ENCODE measurements at regions not wholly inside any gene's neighbourhood (a gene's known extent, or its start where the extent isn't known, plus 50 kb on each side); places are given as distances from the start of the nearest gene placed in this dataset.
"Not testable (repeated sequence)": the region's sequence is repeated elsewhere in the genome, so short reads cannot be mapped to it uniquely, and the experiment has no call there.

DNA sequence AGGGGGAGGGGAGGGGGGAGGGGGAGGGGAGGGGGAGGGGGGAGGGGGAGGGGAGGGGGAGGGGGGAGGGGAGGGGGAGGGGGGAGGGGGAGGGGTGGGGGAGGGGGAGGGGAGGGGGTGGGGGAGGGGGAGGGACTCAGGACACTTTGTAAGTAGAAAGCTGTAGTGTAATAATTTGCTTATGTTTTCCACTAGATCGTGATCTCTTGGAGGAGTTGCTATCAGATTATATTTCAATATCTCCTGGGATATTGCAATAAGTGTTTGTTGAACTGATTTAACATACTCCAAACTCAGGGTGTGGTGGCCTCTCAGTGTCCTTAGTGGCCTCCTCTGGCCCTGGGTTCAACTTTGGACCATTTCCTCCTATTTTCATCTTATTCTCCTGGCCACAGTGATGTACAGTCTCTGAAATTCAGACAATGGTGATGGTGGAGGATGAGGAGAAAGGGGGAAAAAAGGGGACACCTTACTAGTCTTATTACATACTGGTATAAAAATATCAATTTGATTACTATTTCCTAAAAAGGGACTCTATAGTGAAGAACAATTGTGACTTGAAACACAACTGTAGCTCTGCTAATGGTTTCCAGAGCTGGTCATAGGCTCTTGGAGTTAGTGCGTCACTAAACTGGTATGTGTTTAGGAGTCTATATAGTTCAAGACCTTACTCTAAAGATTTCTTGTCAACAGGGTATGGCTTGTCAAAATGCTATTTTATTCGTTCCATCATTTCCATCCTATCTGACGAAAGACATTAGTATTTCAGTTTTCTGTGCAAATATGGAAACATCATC is 89.6 kb downstream of the DDX1 start:
- DNase-seq = no peak

DNA sequence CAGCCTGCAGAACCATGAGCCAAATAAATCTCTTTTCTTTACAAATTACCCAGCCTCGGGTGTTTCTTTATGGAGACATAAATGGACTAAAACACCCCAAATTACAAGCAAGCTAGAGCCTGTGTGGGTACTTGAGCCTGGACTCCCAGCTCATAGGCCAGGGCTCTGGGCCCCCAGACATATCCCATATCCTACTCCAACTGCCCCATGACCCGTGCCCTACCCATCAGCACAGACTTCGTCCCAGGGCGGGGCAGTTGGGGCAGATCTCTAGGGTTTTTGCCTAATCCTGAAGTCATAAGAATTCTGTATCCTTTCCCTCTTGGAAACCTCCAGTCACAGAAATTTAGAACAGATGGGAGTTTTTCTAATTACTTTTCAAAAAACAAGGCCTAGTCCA is 90.7 kb downstream of the DDX1 start:
- no peak for DNase-seq

DNA sequence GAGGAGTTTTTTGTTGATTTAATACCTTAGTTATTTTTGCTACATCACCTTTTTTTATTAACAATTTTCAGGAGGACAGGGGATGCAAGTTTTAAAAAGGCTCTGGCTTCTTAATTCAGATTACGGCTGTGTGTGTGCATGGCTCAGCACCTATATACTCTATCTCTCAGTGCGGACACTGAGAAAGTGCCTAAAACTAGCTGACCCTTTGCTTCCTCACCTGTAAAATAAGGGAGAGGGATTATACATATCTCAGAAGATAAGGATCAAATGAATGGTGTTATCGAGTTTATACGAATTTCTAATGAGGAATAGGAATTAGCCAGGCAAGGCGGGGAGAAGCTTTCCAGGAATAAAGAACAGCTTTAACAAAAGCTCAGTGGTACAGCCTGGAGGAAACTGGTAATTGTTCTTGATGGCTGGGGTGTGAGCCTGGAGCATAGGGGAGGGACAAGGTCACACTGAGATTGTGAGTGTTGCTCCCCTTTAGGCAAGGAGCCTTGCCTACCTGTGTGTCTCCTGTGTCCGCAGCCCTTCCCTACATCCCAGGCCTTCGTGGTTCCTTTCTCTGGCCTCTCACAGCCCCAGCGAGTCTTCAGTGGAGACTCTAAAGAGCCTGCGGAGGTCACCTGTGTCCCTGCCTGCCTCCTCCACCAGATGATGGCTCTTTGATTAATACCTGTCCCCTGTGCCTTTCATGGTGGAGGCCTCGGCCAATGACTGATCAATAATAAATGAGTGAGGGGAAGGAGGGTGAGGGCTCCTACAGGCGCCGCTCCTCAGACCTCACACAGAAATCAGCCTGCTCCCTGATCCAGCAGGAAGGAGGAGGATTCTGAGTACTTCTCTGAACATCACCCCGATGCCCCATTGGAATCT is 92.7 kb downstream of the DDX1 start:
- DNase-seq = no peak

DNA sequence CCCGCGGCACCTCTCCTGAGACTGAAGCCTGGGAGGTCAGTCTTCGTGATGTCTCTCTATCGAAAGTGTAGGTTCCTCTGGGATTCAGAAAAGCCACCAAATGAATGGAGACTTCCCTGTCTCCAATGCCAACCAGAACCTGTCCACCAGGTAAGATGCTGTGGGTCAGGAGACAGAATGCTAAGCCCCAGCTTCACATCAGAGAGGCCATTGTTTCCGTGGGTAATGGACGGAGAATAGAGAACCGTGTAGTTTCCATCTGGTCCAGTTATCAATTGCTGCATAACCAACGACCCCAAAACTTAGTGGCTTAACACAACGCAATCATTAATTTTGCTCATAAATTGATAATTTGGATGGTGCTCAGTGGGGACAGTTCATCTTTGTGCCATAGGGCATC is 93.5 kb downstream of the DDX1 start:
- DNase-seq = no peak

DNA sequence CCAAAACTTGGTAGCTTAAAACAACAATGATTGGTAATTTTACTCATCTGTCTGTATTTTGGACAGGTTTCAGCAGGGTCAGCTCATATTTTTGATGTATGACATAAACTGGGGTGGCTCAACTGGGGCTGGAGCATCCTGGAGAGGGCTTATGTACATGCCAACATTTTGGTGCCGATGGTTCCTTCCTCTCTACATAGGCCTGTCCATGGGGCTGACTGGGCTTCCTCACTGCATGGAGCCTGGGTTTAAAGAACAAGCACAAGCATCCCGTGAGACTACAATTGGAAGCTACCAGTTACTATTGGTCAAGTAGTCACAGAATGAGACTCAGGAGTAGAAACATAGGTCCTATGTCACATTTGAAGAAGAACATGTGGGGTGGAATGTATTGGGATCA is 95.0 kb downstream of the DDX1 start:
- DNase-seq = no peak

DNA sequence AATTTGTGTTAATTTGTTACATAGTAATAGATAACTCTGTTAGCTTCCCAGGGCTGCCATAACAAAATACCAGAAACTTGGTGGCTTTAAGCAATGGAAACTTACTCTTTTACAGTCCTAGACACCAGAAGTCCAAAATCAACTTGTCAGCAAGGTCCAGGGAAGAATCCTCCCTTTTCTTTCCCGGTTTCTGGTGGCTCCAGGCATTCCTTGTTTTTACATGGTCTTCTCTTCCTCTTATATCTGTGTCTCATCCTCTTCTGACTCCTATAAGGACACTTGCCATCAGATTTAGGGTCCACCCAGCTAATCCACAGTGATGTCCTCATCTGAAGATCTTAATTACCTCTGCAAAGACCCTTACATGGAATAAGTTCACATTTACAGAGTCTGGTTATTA is 95.6 kb downstream of the DDX1 start:
- no peak for DNase-seq

DNA sequence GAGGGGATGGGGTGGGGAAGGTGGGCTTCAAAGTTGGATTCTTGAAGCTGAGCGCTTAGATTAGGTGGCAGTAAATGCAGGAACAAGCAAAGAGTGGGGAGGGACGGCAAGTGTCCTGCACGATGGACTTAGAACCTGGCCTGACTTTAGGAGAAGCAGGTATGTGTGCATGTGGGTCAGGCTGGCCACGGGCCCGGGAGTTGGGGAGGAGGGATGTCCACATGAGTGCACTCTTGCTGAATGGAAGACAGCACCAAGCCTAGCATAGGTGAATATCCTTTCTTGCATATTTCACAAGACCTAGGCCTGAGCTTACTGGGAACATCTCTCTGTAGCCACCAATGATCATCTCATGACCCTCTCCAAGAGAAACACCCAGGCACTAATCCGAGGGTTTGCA is 96.1 kb downstream of the DDX1 start:
- DNase-seq = no peak

DNA sequence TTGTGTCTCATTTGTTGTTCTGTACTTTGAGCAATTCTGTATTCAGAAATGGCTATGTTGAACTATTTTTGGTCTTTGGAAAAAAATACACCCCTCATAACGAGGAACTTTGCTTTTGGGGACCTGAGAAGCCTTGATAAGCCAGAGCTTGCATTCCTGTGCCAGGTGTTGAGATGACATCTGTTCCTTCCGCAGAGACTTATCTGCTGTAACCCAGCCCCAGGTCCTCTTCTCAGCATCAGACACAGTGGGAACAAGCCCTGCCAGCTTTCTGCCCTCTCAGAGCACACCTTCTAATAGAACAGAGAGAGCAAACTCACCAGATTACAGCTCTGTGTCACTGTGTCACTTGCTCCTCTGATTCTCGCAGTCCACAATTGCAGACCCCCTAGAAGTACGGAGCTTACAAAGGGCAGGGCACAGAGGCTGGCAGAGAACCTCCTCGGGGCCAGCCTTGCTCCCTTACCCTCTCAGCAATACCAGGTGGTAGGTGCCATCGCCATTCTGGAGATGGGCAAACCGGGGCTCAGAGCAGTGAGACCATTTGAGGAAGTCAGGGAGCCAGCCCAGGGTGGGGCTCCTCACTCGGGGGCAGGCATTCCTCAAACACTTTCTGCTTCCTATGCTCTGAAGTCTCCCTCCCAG is 97.4 kb downstream of the DDX1 start:
- no peak for DNase-seq

DNA sequence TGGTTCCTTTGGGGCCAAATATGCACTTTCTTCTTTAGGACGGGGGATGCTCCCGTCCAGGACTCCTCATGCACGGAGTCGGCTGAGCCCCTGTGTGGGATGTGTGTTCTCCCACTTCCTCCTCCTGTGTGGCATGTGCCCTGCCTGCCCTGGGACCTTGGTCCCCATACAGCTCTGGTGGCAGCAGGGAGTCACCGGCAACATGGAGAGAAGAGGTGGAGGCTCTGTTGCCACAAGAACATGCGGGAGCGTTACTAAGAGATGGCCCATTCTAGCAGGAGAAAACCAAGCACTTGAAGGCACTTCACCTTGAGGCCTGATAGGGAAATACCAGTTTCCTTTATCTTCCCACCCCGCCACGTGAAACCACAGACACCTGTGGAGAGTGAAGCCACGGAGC is 98.0 kb downstream of the DDX1 start:
- no peak for DNase-seq

DNA sequence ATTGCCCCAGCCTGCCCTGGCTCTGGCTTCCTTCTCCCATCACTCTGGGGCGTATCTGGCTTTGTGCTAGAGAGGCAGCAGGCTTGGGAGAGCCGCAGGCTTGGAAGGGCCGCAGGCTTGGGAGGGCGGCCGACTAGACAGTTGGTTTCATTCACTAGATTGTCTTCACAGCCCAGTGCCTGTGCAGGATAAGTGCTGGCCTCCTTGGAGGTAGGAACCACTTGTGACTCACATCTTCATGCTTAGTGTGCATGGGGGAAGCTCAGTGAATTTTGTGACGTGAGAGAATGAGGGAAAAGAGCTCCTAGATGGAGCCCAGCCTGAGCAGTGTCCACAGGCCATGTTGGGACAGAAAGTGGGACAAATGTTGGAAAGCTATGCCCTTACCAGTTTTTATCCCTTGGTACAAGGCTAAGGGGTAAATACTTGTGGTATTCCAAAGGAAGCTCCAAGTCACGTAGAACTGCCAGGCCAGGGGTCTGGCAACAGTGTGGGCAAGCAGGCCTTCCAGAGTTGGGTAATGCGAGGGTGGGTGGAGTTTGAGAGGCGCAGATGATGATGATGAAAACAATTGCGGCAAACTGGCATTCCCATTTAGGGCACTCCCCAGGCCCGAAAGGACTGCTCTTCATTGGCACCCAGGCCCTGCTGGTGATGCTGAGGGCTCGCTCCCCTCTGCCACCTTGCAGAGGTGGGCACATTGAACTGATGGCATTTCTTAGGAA is 100.1 kb downstream of the DDX1 start:
- DNase-seq = no peak

DNA sequence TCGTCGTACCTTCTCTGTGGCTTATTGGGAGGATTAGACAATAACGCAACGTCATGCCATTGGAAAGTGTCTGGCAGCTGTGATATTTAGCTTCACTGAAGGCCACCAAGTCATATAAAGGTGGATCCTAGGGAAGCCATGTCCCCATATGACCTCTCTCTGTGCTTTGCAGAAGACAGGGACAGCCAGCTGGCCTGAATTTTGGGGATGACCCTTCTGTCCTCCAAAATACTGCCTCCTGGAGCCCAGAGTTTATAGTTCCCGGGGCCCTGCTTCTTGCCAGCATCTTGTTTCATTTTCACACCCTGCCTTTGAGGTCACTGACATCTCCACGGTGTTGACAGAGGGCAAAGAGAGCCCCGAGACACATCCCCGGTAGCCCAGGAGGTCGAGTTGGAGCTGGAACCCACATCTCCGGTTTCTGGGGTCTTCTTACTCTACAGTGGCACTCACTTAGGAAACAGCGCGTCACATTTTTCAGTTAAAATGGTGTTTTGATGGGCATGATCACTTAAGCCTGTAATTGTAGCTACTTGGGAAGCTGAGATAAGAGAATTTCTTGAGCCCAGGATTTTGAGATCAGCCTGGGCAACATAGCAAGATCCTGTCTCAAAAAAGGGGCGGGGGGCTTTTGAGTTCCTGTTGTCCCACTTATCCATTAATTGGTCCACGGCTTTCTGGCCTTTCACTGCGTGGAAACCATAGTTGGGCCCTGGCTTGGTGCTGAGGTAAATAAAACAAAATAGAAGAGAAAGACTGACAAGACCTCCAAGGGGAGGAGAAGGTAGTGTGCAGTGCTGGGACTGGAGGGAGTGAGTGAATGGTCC is 101.1 kb downstream of the DDX1 start:
- DNase-seq = no peak

DNA sequence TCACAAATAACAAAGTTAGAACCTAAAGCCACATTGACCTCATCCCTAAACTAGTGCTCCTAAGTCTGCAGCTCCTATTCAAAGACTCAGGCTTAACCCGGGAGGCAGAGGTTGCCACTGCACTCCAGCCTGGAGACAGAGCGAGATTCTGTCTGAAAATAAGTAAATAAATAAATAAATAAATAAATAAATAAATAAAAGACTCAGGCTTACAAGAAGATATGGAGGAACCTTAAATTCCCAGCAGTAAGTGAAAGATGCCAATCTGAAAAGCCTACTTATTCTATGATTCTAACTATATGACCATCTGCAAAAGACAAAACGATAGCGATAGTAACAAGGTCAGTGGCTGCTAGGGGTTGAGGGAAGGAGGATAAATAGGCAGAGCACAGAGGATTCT is 101.7 kb downstream of the DDX1 start:
- no peak for DNase-seq

DNA sequence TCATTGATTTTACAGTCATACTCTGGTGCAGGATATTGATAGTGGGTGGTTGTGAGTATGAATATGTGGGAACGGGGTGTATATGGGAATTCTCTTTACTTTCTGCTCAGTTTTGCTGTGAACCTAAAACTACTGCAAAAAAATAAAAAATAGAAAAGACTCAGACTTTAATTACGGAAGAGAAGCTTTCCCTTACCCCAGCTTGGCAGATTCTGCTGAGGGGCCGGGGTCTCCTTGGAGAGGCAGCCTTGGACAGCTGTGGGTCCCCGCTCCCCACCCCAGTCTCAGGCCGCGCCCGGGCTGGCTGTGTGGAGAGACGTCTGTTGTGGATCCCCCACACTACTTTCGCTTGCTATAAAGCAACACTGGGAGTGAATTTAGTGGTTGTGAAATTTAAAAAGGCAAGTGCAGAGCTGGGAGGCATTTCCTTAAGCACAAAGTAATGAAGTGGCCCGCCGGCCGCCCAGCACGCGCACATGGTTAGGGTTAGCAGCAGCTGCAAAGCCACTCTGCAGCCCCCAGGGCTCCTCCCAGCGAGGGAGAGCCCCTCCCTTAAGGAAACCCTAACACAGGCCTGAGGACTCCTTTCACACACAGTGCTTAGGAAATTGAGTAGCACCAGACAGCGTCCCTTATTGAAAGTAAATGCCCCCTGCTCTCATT is 102.4 kb downstream of the DDX1 start:
- no peak for DNase-seq

DNA sequence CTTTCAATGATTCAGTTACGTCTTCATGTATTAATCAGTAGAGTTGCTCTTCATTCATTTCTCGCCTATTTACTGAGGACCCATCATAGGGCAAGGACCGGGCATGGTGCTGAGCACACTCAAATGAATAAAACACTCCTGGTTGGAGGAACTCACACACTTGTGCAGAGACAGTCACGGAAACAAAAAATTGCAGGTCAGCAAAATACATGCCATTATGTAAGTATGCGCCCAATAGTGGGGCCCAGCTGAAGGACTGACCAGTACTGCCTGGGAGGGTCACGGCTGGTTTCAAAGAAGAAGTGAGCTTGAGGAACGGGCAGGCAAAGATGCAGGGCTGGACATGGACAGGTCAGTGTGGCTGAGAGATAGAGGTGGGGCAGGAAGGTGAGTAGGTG is 102.9 kb downstream of the DDX1 start:
- DNase-seq = no peak

DNA sequence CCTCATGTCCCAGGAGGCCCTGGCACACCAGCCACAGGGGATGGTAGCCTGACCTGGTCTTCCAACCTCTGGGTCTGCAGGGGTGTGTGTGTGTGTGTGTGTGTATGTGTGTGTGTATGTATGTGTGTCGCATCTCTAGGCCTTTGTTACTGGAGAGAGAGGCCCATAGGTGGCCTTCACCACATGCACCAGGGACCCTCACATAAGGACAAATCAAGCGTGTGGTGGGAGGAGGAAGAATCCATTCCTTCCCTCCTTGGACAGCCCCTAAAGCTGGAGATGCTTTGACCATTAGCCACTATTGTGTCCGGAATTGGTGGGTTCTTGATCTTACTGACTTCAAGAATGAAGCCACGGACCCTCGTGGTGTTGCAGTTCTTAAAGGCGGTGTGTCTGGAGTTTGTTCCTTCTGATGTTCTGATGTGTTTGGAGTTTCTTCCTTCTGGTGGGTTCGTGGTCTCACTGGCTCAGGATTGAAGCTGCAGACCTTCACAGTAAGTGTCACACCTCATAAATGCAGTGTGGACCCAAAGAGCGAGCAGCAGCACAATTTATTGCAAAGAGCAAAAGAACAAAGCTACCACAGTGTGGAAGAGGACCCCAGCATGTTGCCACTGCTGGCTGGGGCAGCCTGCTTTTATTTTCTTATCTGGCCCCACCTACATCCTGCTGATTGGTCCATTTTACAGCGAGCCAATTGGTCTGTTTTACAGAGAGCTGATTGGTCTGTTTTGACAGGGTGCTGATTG is 104.1 kb downstream of the DDX1 start:
- DNase-seq = no peak

DNA sequence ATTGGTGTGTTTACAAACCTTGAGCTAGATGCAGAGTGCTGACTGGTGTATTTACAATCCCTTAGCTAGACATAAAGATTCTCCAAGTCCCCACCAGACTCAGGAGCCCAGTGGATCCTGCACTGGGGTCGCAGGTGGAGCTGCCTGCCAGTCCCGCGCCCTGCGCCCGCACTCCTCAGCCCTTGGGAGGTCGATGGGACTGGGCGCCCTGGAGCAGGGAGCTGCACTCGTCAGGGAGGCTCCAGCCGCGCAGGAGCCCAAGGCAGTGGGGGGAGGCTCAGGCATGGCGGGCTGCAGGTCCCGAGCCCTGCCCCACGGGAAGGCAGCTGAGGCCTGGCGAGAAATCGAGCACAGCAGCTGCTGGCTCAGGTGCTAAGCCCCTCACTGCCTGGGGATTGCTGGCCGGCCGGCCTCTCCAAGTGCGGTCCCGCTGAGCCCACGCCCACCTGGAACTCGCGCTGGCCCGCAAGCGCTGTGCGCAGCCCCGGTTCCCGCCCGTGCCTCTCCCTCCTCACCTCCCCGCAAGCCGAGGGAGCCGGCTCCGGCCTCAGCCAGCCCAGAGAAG is 105.0 kb downstream of the DDX1 start:
- DNase-seq = not testable (repeated sequence)

DNA sequence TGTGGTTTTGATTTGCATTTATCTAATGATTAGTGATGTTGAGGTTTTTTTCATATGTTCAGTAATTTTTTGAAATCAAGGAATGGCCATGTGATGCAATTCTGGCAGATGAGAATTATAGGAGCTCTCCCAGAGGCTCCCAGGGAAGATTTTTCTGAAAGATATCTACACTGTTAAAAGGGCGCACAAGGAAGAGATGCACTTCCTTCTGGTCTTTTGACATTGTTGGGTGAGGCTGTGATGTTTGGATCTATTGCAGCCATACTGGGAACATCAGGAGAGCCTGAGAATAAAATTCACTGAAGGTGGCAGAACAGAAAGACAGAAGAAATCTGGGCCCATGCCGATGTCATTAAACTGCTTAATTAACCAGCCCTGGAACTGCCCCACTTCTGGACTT is 108.5 kb downstream of the DDX1 start:
- no peak for DNase-seq

DNA sequence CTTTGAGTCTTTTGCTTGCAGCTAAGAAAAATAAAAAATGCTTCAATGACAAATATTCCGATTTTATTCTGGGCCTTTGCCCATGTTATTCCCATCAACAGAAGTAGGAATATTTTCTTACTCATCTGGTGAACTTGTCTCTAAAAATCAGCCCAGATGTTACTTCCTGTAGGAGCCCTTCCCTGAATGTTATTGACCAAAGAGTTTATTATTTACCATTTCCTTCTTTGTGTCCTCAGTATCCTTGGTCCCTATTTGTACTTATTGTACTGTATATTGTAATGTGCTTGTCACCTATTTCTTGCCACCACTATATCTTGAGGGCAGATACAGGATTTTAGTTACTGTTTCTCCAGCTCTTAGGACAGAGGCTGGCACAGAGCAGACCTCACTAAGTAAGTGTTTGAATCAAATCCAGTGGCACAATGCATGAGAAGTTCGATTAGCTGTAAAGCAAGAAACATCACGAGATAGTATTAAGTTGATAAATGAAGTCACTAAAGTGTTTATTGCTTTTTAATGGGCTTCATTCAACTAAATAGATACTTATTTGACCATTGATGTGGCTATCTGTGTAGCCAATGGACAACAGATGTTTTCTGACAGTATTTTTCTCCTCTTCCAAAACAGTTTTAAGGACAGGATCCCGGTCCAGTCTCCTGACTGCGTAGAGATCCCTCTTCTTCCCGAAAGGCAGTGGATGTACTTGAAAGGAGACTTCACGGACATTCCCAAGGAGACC is 109.1 kb downstream of the DDX1 start:
- DNase-seq = no peak

DNA sequence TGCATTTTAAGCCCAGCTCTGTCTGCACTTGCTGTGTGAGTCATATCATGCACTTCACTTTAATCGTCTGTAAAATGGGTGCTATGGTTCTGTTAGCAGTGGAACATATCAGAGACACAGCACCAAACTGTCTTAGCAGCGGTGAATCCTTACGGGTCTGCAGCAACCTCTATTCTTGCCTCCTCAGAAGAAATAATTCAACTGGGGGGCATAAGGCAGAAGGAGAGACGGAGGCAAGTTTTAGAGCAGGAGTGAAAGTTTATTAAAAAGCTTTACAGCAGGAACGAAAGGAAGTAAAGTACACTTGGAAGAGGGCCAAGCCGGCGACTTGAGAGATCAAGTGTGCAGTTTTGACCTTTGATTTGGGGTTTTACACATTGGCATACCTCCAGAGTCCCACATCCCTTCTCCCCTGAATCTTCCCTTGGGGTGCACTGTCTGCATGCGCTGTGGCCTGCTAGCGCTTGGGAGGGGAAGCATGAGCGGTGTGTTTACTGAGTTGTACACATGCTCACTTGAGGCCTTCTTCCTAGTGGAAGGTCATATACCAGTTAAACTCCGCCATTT is 109.8 kb downstream of the DDX1 start:
- DNase-seq = no peak

Measured in NCI-H2029 (cell line).